Natural killer cell treated with Interleukin-12 subunit alpha and Interleukin-12 subunit beta and Interleukin-15 and Interleukin-18, amount 100 ng/mL, for 72 hours (primary cell): ENCODE measurements at regions not wholly inside any gene's neighbourhood (a gene's known extent, or its start where the extent isn't known, plus 50 kb on each side); places are given as distances from the start of the nearest gene placed in this dataset.

Source experiments
- ATAC-seq, 2 donors: fragments of 150-1000 bp; cut with Tn5 transposase in 1 of 2; sonication (Bioruptor Pico), chemical (Tn5 transposase) in 1 of 2; 2 replicates each; pipeline ENCODE4 v1.10.0; 2021
- DNase-seq: peaks from one replicate; pipeline ENCODE4 v3.0.0; 2022; ENCODE audit warnings: low spot score
- H3K27ac Mint-ChIP-seq, 2 donors: 1 replicate in 1 of 2; 2 replicates in 1 of 2; pipeline ENCODE4 v1.8.0; 2022; ENCODE audit warnings: mixed read lengths in 2 of 2, mild to moderate bottlenecking in 1 of 2, moderate library complexity in 1 of 2
- H3K27me3 Mint-ChIP-seq, 2 donors: 1 replicate in 1 of 2; 2 replicates in 1 of 2; pipeline ENCODE4 v1.8.0; 2022; ENCODE audit warnings: mixed read lengths in 2 of 2
- H3K36me3 Mint-ChIP-seq: one replicate; pipeline ENCODE4 v1.8.0; 2022; ENCODE audit warnings: mixed read lengths
- H3K4me1 Mint-ChIP-seq, 2 donors: 1 replicate in 1 of 2; 2 replicates in 1 of 2; pipeline ENCODE4 v1.8.0; 2022; ENCODE audit warnings: low read depth in 2 of 2, mixed read lengths in 2 of 2, mild to moderate bottlenecking in 1 of 2
- H3K4me3 Mint-ChIP-seq: one replicate; pipeline ENCODE4 v1.8.0; 2022; ENCODE audit warnings: mixed read lengths
- H3K9me3 Mint-ChIP-seq: 2 replicates; pipeline ENCODE4 v1.8.0; 2022; ENCODE audit warnings: mixed read lengths

- H3K4me3 Mint-ChIP-seq = no peak overlapping the region
- ATAC-seq (no peak), DNase-seq (no peak)
- H3K27ac Mint-ChIP-seq = no peak overlapping the region
- no peaks in the 10 kb centered on the region for H3K9me3 Mint-ChIP-seq
- no peaks in the 10 kb centered on the region for H3K4me1 Mint-ChIP-seq
- H3K27me3 Mint-ChIP-seq = peaks cover 2 to 14% of the 10 kb centered on the region in 2 donors
- H3K36me3 Mint-ChIP-seq = no peaks in the 10 kb centered on the region
Measured at GRCh38 chr16:65634291-65634690, 512.4 kb upstream of the CDH11 start.

DNA sequence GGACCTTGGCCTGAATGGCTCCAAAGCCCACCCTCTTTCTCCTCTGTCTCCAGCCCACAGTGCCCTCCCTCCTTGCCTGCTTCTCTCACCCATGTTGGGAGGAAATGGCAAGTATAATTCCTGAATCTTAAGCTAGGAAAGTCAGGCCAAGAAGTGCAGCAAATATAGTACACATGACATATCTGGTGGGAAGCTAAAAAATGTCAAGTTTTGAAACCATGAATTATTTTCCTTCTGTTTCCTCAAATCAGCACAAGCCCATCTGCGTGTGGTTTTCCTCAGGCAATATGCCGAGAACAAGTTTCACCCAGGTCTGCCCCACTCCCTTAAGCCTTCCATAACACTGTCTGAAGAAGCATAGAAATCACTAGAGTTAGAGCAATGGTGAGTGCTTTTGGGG lies 502.8 kb upstream of the CDH11 start:
- DNase-seq (no peak), ATAC-seq (no peak)
- Mint-ChIP-seq H3K27ac (no peak overlapping the region), H3K9me3 (no peaks in the 10 kb centered on the region), H3K4me1 (no peaks in the 10 kb centered on the region), H3K27me3 (peaks cover 0 to 14% of the 10 kb centered on the region in 2 donors), H3K4me3 (no peak overlapping the region), H3K36me3 (no peaks in the 10 kb centered on the region)

DNA sequence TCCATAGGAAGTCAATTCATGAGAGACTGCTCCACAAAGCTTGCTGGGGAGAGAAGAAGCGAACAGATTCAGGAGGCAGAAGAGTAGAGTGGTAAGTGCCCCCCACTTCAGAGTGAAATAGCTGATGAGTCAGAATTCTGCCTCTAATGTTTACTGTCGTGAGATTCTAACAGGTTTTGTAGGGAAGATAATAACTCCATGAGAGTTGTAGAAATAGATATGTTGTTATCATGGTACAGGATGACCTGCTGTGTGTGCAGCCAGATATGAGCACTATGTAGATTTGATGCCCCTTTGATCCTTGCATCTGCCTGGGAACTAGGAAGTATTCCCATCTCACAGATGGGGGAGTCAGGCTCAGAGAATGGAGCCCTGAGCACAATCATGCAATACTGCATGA lies 502.4 kb upstream of the CDH11 start:
- DNase-seq (no peak), ATAC-seq (no peak)
- peaks cover 0 to 10% of the 10 kb centered on the region in 2 donors for H3K27me3 Mint-ChIP-seq
- H3K4me1 Mint-ChIP-seq = no peaks in the 10 kb centered on the region
- H3K4me3 Mint-ChIP-seq = no peak overlapping the region
- H3K27ac Mint-ChIP-seq = no peak overlapping the region
- H3K9me3 Mint-ChIP-seq = no peaks in the 10 kb centered on the region
- H3K36me3 Mint-ChIP-seq = no peaks in the 10 kb centered on the region

DNA sequence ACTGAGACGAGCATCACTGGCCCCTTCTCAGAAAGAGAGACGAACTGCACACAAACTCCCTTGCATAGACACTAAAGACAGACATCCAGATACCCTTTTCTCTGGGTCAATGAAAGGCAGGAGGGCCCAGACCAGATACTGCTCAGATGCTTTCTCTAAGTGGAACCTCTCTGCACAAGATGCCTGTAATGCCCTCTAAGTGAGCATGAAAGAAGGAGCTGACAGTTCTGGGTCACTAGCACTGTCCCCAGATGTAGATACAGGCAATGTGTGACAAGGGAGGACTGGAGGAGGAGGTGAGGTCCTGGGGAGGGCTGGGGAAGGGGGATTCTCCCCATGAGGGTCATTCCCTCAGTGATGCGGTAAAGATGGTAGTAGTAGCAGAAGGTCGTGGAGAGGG lies 501.0 kb upstream of the CDH11 start:
- Mint-ChIP-seq H3K27ac (no peak overlapping the region), H3K4me3 (no peak overlapping the region), H3K4me1 (no peaks in the 10 kb centered on the region), H3K36me3 (no peaks in the 10 kb centered on the region), H3K27me3 (peaks cover 0 to 7% of the 10 kb centered on the region in 2 donors), H3K9me3 (no peaks in the 10 kb centered on the region)
- no peak for ATAC-seq
- no peak for DNase-seq

GRCh38 chr16:65622151-65622550 lies 500.3 kb upstream of the CDH11 start:
- Mint-ChIP-seq H3K27ac (no peak overlapping the region), H3K36me3 (no peaks in the 10 kb centered on the region), H3K4me3 (no peak overlapping the region), H3K4me1 (no peaks in the 10 kb centered on the region), H3K9me3 (no peaks in the 10 kb centered on the region), H3K27me3 (peaks cover 0 to 7% of the 10 kb centered on the region in 2 donors)
- ATAC-seq (no peak), DNase-seq (no peak)

DNA sequence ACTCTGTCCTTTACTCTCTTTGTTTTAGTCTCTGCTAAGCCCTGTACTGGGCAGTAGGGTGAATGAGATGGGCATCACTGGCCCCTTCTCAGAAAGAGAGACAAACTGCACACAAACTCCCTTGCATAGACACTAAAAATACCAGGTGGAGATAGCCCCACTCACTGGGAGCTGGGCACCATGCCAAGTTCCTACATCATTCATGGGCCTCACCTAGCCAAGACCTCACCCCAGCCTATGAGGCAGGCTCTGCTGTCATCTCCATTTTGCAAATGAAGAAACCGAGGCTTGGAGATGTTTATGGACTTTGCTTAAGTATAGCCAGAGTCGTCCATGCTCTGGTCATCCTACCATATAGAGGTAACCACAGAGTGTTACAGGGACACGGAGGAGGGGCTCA lies 499.8 kb upstream of the CDH11 start:
- Mint-ChIP-seq H3K27me3 (peaks cover 0 to 7% of the 10 kb centered on the region in 2 donors), H3K4me3 (no peak overlapping the region), H3K36me3 (no peaks in the 10 kb centered on the region), H3K4me1 (no peaks in the 10 kb centered on the region), H3K9me3 (no peaks in the 10 kb centered on the region), H3K27ac (no peak overlapping the region)
- DNase-seq (no peak), ATAC-seq (no peak)

- no peak overlapping the region for H3K4me3 Mint-ChIP-seq
- H3K27me3 Mint-ChIP-seq = peaks cover 0 to 14% of the 10 kb centered on the region in 2 donors
- ATAC-seq = no peak
- H3K9me3 Mint-ChIP-seq = no peaks in the 10 kb centered on the region
- no peaks in the 10 kb centered on the region for H3K36me3 Mint-ChIP-seq
- H3K27ac Mint-ChIP-seq = no peak overlapping the region
- no peak for DNase-seq
- no peaks in the 10 kb centered on the region for H3K4me1 Mint-ChIP-seq
Measured at GRCh38 chr16:65619606-65620005, 497.7 kb upstream of the CDH11 start.

- H3K36me3 Mint-ChIP-seq = no peaks in the 10 kb centered on the region
- peaks cover 0 to 14% of the 10 kb centered on the region in 2 donors for H3K27me3 Mint-ChIP-seq
- H3K4me1 Mint-ChIP-seq = no peaks in the 10 kb centered on the region
- DNase-seq = no peak
- no peak for ATAC-seq
- no peak overlapping the region for H3K4me3 Mint-ChIP-seq
- H3K27ac Mint-ChIP-seq = no peak overlapping the region
- no peaks in the 10 kb centered on the region for H3K9me3 Mint-ChIP-seq
Measured at GRCh38 chr16:65618931-65619330, 497.1 kb upstream of the CDH11 start.

- ATAC-seq (peak in 1 of 2 donors; percentile 33), DNase-seq (no peak)
- no peaks in the 10 kb centered on the region for H3K9me3 Mint-ChIP-seq
- H3K4me3 Mint-ChIP-seq = no peak overlapping the region
- H3K27ac Mint-ChIP-seq = no peak overlapping the region
- no peaks in the 10 kb centered on the region for H3K36me3 Mint-ChIP-seq
- H3K27me3 Mint-ChIP-seq = peaks cover 0 to 14% of the 10 kb centered on the region in 2 donors
- H3K4me1 Mint-ChIP-seq = no peaks in the 10 kb centered on the region
Measured at GRCh38 chr16:65618333-65618732, 496.5 kb upstream of the CDH11 start.

DNA sequence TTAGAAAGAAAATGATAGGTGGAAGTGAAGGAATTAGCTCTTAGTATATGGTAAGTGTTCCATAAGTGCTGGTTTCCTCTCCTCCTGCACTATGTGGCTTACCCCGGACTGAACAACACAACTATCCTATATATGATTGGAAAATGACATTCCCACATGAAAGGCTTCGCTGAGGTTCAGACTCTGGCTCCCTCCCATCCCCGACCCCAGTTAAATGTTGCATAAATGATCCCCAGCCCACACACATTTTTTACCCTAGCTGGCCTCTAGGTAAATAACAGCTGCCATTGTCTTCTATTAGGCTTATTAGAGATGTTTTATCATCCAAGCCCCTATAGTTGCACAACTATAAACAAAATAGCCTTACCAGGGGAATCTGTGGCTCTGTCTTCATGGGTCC lies 495.6 kb upstream of the CDH11 start:
- Mint-ChIP-seq H3K36me3 (no peaks in the 10 kb centered on the region), H3K27ac (no peak overlapping the region), H3K4me3 (no peak overlapping the region), H3K27me3 (peaks cover 0 to 14% of the 10 kb centered on the region in 2 donors), H3K4me1 (no peaks in the 10 kb centered on the region), H3K9me3 (no peaks in the 10 kb centered on the region)
- ATAC-seq = no peak
- DNase-seq = no peak

DNA sequence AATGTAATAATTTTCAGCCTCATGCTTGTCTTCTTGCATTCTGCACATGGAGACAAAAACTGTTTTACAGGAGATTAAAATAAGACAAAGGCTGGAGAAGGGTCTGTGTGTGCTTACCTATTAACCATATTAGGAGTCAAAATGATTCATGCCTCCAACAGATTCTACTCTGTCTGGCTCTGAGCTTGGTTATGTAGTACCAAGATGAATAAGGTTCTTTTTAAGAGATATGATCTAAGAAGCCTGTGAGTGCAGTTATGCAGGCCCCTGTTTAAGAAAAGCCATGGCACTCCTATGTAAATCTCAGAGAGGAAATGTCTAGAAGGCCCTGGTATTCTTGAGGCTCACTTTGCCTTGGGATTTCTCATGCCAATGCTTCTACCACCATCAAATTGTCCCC lies 486.6 kb upstream of the CDH11 start:
- ATAC-seq = no peak
- Mint-ChIP-seq H3K36me3 (no peaks in the 10 kb centered on the region), H3K9me3 (peaks cover 3% of the 10 kb centered on the region), H3K4me3 (no peak overlapping the region), H3K4me1 (no peaks in the 10 kb centered on the region), H3K27ac (no peak overlapping the region), H3K27me3 (peaks cover 0 to 3% of the 10 kb centered on the region in 2 donors)
- DNase-seq = no peak

GRCh38 chr16:65604771-65605170 lies 482.9 kb upstream of the CDH11 start:
- Mint-ChIP-seq H3K27me3 (peaks cover 0 to 3% of the 10 kb centered on the region in 2 donors), H3K27ac (no peak overlapping the region), H3K36me3 (no peaks in the 10 kb centered on the region), H3K4me1 (no peaks in the 10 kb centered on the region), H3K9me3 (peaks cover 8% of the 10 kb centered on the region), H3K4me3 (no peak overlapping the region)
- no peak for ATAC-seq
- DNase-seq = no peak

DNA sequence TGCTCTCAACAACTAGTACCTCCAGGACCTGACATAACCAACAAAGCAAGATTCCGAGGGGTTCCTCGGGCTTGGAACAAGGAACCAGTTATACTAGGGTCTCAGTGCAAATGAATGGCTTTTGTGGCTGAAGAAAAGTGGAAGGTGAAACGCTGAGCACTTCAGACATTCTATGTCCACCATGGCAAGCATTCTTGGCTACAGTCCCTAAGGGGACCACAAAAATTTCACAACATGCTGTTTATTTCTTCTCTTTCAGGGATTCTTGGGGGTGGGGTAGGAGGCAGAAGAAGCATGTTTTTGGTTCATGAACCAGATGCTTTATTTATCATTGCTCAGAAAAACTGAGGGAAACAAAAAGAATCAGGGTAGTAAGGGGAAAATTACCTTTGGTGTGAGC lies 479.9 kb upstream of the CDH11 start:
- no peak overlapping the region for H3K27ac Mint-ChIP-seq
- ATAC-seq = no peak
- H3K4me3 Mint-ChIP-seq = no peak overlapping the region
- DNase-seq = no peak
- H3K4me1 Mint-ChIP-seq = no peaks in the 10 kb centered on the region
- H3K36me3 Mint-ChIP-seq = no peaks in the 10 kb centered on the region
- H3K9me3 Mint-ChIP-seq = peaks cover 8% of the 10 kb centered on the region
- H3K27me3 Mint-ChIP-seq = peaks cover 0 to 3% of the 10 kb centered on the region in 2 donors

- Mint-ChIP-seq H3K36me3 (no peaks in the 10 kb centered on the region), H3K9me3 (peaks cover 8% of the 10 kb centered on the region), H3K27me3 (no peaks in the 10 kb centered on the region), H3K4me1 (no peaks in the 10 kb centered on the region), H3K27ac (no peak overlapping the region), H3K4me3 (no peak overlapping the region)
- DNase-seq (no peak), ATAC-seq (no peak)
Measured at GRCh38 chr16:65600629-65601028, 478.8 kb upstream of the CDH11 start.

GRCh38 chr16:65600046-65600445 lies 478.2 kb upstream of the CDH11 start:
- H3K4me1 Mint-ChIP-seq = no peaks in the 10 kb centered on the region
- H3K27me3 Mint-ChIP-seq = no peaks in the 10 kb centered on the region
- H3K4me3 Mint-ChIP-seq = no peak overlapping the region
- ATAC-seq = no peak
- H3K27ac Mint-ChIP-seq = no peak overlapping the region
- no peak for DNase-seq
- H3K36me3 Mint-ChIP-seq = no peaks in the 10 kb centered on the region
- peaks cover 8% of the 10 kb centered on the region for H3K9me3 Mint-ChIP-seq
